GM19238 (cell line): ENCODE measurements at regions not wholly inside any gene's neighbourhood (a gene's known extent, or its start where the extent isn't known, plus 50 kb on each side); places are given as distances from the start of the nearest gene placed in this dataset.
"Not testable (repeated sequence)": the region's sequence is repeated elsewhere in the genome, so short reads cannot be mapped to it uniquely, and the experiment has no call there.

Experiments used
- DNase-seq: peaks from one replicate; pipeline ENCODE4 v3.0.0; 2011; ENCODE audit warnings: low spot score; ENCODE audit not compliant: insufficient read length

- no peak for DNase-seq
These were observed 1257.9 kb downstream of the NXPH1 start for GRCh38 chr7:9691286-9691685.

GRCh38 chr7:9698375-9698774, 1265.0 kb downstream of the NXPH1 start:
- no peak for DNase-seq

- no peak for DNase-seq
These were observed 1264.5 kb upstream of the PHF14 start for GRCh38 chr7:9709216-9709615.

- DNase-seq, result no peak
These were observed 1262.3 kb upstream of the PHF14 start for GRCh38 chr7:9711259-9711918.

GRCh38 chr7:9718071-9718661, 1255.5 kb upstream of the PHF14 start:
- DNase-seq, result no peak

- DNase-seq, result no peak
These were observed 1254.4 kb upstream of the PHF14 start for GRCh38 chr7:9719303-9719702.

- no peak for DNase-seq
These were observed 1254.0 kb upstream of the PHF14 start for GRCh38 chr7:9719721-9720120.

GRCh38 chr7:9725940-9726663, 1247.6 kb upstream of the PHF14 start:
- DNase-seq, result not testable (repeated sequence)

- not testable (repeated sequence) for DNase-seq
These were observed 1246.9 kb upstream of the PHF14 start for GRCh38 chr7:9726811-9727210.

GRCh38 chr7:9727467-9727869, 1246.2 kb upstream of the PHF14 start:
- DNase-seq, result not testable (repeated sequence)

- DNase-seq, result not testable (repeated sequence)
These were observed 1245.5 kb upstream of the PHF14 start for GRCh38 chr7:9728014-9728657.

GRCh38 chr7:9752033-9752432, 1221.6 kb upstream of the PHF14 start:
- no peak for DNase-seq

- DNase-seq, result no peak
These were observed 1212.4 kb upstream of the PHF14 start for GRCh38 chr7:9761224-9761623.

- no peak for DNase-seq
These were observed 1196.8 kb upstream of the PHF14 start for GRCh38 chr7:9776900-9777299.

- DNase-seq, result no peak
These were observed 1195.3 kb upstream of the PHF14 start for GRCh38 chr7:9778367-9778766.

- no peak for DNase-seq
These were observed 1192.0 kb upstream of the PHF14 start for GRCh38 chr7:9781710-9782109.

GRCh38 chr7:9782275-9782674, 1191.4 kb upstream of the PHF14 start:
- no peak for DNase-seq

- no peak for DNase-seq
These were observed 1188.5 kb upstream of the PHF14 start for GRCh38 chr7:9785211-9785610.

- no peak for DNase-seq
These were observed 1177.4 kb upstream of the PHF14 start for GRCh38 chr7:9796241-9796640.

- no peak for DNase-seq
These were observed 1151.0 kb upstream of the PHF14 start for GRCh38 chr7:9822458-9823290.

- no peak for DNase-seq
These were observed 1138.5 kb upstream of the PHF14 start for GRCh38 chr7:9835199-9835598.
